AG04450 (cell line): ENCODE measurements at regions not wholly inside any gene's neighbourhood (a gene's known extent, or its start where the extent isn't known, plus 50 kb on each side); places are given as distances from the start of the nearest gene placed in this dataset.

Source experiments
- CTCF ChIA-PET: fragments of 300-600, 350-600 bp; formaldehyde crosslinking; extraction: SDS; loops from one replicate; lab custom pipeline; 2022; ENCODE audit warnings: antibody characterized with exemption, inconsistent platforms; lab: Charles Lee
- POLR2A ChIA-PET: fragments of 350-600 bp; formaldehyde crosslinking; extraction: SDS; loops from one replicate; lab custom pipeline; 2021; ENCODE audit warnings: antibody characterized with exemption, inconsistent platforms; lab: Yijun Ruan, JAX
- DNase-seq: peaks from one replicate; pipeline ENCODE4 v3.0.0-alpha.2; 2011; ENCODE audit warnings: low read depth, low spot score
- H3K27ac ChIP-seq: one replicate; pipeline ENCODE4 v1.5.1; 2012; ENCODE audit warnings: low read depth, low read length, control low read depth
- H3K27me3 ChIP-seq: one replicate; pipeline ENCODE4 v1.6.0; 2012; ENCODE audit warnings: low read length; ENCODE audit not compliant: control insufficient read depth, insufficient read depth
- H3K4me3 ChIP-seq: 2 replicates; pipeline ENCODE4 v1.5.1; 2011; ENCODE audit warnings: mild to moderate bottlenecking, low read depth, low read length, control low read depth
- H3K9me3 ChIP-seq: 2 replicates; pipeline ENCODE4 v1.5.1; 2012; ENCODE audit warnings: low read length; ENCODE audit not compliant: control insufficient read depth, insufficient read depth
- TF ChIP-seq, protein P1 (sequence below): IDR thresholded peaks from 2 replicates; pipeline ENCODE4 v1.5.1; 2011; ENCODE audit warnings: low read depth, low read length, control low read depth, inconsistent platforms

DNA sequence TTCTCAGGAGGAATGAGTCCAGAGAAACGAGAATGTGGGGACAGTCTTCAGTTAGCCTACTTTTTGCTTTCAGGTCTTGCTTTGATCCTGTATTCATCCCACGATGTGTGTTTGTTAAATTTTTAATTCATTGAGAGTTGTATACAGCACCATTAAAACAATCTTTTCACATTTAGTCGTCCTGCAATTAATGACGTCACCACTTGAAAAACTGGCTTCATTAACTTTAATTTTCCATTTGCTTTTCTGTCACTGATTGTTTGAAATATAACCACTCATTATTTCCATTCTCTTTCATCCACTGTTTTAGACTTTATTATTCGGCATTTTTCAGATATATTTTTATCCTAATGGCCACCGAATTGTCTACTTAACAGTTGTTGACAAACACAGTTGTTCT lies 146.9 kb downstream of the TFEC start:
- no peak overlapping the region for H3K27ac ChIP-seq
- H3K9me3 ChIP-seq = no peaks in the 10 kb centered on the region
- TF ChIP-seq, protein P1, sequence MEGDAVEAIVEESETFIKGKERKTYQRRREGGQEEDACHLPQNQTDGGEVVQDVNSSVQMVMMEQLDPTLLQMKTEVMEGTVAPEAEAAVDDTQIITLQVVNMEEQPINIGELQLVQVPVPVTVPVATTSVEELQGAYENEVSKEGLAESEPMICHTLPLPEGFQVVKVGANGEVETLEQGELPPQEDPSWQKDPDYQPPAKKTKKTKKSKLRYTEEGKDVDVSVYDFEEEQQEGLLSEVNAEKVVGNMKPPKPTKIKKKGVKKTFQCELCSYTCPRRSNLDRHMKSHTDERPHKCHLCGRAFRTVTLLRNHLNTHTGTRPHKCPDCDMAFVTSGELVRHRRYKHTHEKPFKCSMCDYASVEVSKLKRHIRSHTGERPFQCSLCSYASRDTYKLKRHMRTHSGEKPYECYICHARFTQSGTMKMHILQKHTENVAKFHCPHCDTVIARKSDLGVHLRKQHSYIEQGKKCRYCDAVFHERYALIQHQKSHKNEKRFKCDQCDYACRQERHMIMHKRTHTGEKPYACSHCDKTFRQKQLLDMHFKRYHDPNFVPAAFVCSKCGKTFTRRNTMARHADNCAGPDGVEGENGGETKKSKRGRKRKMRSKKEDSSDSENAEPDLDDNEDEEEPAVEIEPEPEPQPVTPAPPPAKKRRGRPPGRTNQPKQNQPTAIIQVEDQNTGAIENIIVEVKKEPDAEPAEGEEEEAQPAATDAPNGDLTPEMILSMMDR = no peak
- ChIA-PET POLR2A (no interaction called here), CTCF (no interaction called here)
- no peak overlapping the region for H3K4me3 ChIP-seq
- no peak for DNase-seq
- H3K27me3 ChIP-seq = no peaks in the 10 kb centered on the region

DNA sequence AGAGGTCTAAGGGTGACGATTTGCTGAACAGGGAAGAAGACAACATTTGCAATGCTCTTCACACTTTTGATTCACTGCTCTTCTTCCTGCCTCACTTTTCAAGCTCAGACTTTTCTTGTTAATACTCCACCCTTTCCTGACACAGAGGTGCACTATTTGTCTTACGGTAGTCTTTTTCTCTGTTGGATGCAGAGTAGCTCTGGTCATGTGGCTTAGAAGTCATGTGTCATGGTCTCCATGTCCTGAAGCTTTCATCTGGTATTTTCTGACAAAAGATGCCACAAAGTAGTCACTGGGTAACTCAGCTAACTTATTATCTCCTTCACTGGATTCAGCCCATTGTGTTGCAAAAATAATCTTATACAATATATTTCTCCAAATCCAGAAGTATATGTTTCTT lies 149.1 kb downstream of the TFEC start:
- TF ChIP-seq, protein P1 = no peak
- Histone ChIP-seq H3K27me3 (no peaks in the 10 kb centered on the region), H3K4me3 (no peak overlapping the region), H3K27ac (no peak overlapping the region), H3K9me3 (no peaks in the 10 kb centered on the region)
- POLR2A ChIA-PET = no interaction called here
- no peak for DNase-seq
- CTCF ChIA-PET = interaction anchor here (1.0 kb wide), 1 partner anchor 14 kb away, joined by 3 read pairs; no protein-coding TSS in a partner anchor

DNA sequence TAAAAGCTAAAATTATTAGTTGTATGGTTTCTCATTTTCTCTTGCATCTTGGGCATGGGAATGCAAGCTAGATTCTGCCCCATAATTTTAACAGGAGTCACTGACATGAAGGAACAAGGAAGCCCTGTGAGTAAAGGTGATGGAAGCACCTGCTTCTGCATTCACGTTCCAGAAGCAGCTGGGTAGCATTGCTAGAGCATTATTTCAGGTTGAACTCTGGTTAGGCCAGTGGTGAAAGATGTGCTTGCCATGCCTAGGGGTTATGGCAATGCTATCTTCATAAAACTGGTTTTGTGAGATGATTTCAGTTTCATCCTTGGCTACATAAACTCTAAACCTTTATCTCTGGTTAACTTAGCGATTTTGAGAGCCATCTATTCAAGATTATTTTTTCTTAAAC lies 151.4 kb downstream of the TFEC start:
- Histone ChIP-seq H3K4me3 (no peak overlapping the region), H3K27ac (no peak overlapping the region), H3K27me3 (no peaks in the 10 kb centered on the region), H3K9me3 (no peaks in the 10 kb centered on the region)
- DNase-seq = no peak
- ChIA-PET CTCF (interaction anchor here (0.8 kb wide), 1 partner anchor 28 kb away, joined by 3 read pairs; no protein-coding TSS in a partner anchor), POLR2A (no interaction called here)
- TF ChIP-seq, protein P1 = no peak

DNA sequence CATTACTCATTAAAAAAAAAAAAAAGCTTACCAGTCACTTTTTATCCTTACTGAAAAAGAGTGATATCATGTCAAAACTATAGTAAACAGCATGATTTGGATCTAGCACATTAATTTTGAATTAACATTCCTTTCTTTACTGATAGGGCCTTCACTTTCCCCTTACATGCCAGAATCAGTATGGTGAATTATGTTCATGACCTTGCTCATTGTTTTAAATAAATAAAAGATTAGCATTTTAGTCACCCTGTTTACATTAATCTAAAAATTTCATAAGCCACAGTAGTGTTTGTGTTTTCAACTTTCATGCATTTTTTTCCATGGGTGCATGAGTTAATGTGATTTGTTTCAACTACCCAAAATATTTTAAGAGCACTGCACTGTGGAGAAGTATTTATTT lies 160.8 kb downstream of the TFEC start:
- H3K27me3 ChIP-seq = no peaks in the 10 kb centered on the region
- no peak for DNase-seq
- H3K4me3 ChIP-seq = no peak overlapping the region
- H3K9me3 ChIP-seq = no peaks in the 10 kb centered on the region
- CTCF ChIA-PET = interaction anchor here (1.1 kb wide), 1 partner anchor 19 kb away, joined by 3 read pairs; no protein-coding TSS in a partner anchor
- POLR2A ChIA-PET = interaction anchor here (0.5 kb wide), 1 partner anchor 231 kb away, joined by 3 read pairs; no protein-coding TSS in a partner anchor
- TF ChIP-seq, protein P1 = no peak
- H3K27ac ChIP-seq = no peak overlapping the region

DNA sequence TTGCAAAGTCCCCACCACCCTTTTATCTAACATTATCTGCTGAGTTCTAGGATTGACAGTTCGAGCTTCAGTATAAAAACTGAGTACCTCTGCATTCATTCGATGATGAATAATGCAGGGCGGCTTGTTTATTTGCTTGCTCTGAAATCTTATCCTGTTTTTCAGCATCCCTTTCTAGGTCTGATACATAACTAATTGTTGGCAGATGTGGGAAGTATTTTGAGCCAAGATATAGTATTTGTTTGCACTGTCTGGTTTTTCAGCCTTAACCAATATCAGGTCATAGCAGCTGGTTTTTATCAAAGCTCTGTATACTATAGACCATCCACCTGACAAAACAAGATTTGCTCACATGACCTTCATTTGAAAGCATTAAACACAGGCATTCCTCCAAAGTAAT lies 161.4 kb downstream of the TFEC start:
- peak; percentile 34 for DNase-seq
- Histone ChIP-seq H3K9me3 (no peaks in the 10 kb centered on the region), H3K27ac (no peak overlapping the region), H3K4me3 (no peak overlapping the region), H3K27me3 (no peaks in the 10 kb centered on the region)
- TF ChIP-seq, protein P1 = no peak
- CTCF ChIA-PET = interaction anchor here (0.6 kb wide), 1 partner anchor 18 kb away, joined by 3 read pairs; no protein-coding TSS in a partner anchor
- POLR2A ChIA-PET = interaction anchor here (0.5 kb wide), 1 partner anchor 230 kb away, joined by 3 read pairs; no protein-coding TSS in a partner anchor
